Vagina (tissue), 2 donors: ENCODE measurements at regions not wholly inside any gene's neighbourhood (a gene's known extent, or its start where the extent isn't known, plus 50 kb on each side); places are given as distances from the start of the nearest gene placed in this dataset.
"Not testable (repeated sequence)": the region's sequence is repeated elsewhere in the genome, so short reads cannot be mapped to it uniquely, and the experiment has no call there.

Source experiments
- CTCF ChIP-seq, 3 experiments: fragments of 450-650 bp in 2 of 3; fragments of 200-600 bp in 1 of 3; sonication (generic) in 1 of 3; IDR thresholded peaks; one replicate each; pipeline ENCODE4 v1.5.1; 2017 to 2019; ENCODE audit warnings: antibody characterized with exemption in 3 of 3, mild to moderate bottlenecking in 2 of 3, moderate library complexity in 2 of 3
- POLR2A ChIP-seq, 2 donors: fragments of 450-650 bp; IDR thresholded peaks; one replicate each; pipeline ENCODE4 v1.6.1; 2017; ENCODE audit warnings: antibody characterized with exemption in 2 of 2, mild to moderate bottlenecking in 2 of 2, moderate library complexity in 2 of 2

GRCh38 chr21:10334391-10334790 lies 187.0 kb upstream of the TPTE start:
- TF ChIP-seq CTCF, POLR2A (IDR thresholded peaks at IDR 0.05): not testable (repeated sequence)
